ENCODE measurements at regions not wholly inside any gene's neighbourhood (a gene's known extent, or its start where the extent isn't known, plus 50 kb on each side); places are given as distances from the start of the nearest gene placed in this dataset.

- TF ChIP-seq STAT1 (IDR thresholded peaks at IDR 0.05; ENCODE audit: unreplicated experiment) = no peak
- TF ChIP-seq ETS1 (IDR thresholded peaks at IDR 0.05) = no peak
- no peak for TF ChIP-seq ZNF331 (CRISPR knock-in tag; IDR thresholded peaks at IDR 0.05; ENCODE audit: low read depth)
- TF ChIP-seq CTCF (conservative IDR thresholded peaks at IDR 0.05; ENCODE audit: low read depth in 2 of 2) = no peak
- no peak for TF ChIP-seq EZH2phosphoT487 (IDR thresholded peaks at IDR 0.05; ENCODE audit: unreplicated experiment)
- TF ChIP-seq JUNB (IDR thresholded peaks at IDR 0.05; ENCODE audit: unreplicated experiment) = no peak
- no peak for TF ChIP-seq NANOG (IDR thresholded peaks at IDR 0.05; ENCODE audit: borderline replicate concordance)
Measured at GRCh38 chr1:5012249-5012648, 357.8 kb downstream of the AJAP1 start (continued).

- Histone ChIP-seq H3K9me2 (ENCODE audit: insufficient read depth) (no peaks in the 10 kb centered on the region), H3K27me3 (ENCODE audit: insufficient read depth) (no peaks in the 10 kb centered on the region), H3F3A (replicated peaks; ENCODE audit: low read depth) (no peaks in the 10 kb centered on the region), H2AFZ (no peak overlapping the region), H3K4me2 (no peak overlapping the region), H3K36me3 (ENCODE audit: insufficient read depth) (peaks cover 6% of the 10 kb centered on the region), H3K27ac (ENCODE audit: low read depth) (no peak overlapping the region), H3K4me3 (no peak overlapping the region), H4K20me1 (replicated peaks; ENCODE audit: insufficient read depth) (no peaks in the 10 kb centered on the region), H3K4me1 (ENCODE audit: insufficient read depth) (no peaks in the 10 kb centered on the region), H3K79me2 (replicated peaks; ENCODE audit: insufficient read depth) (no peaks in the 10 kb centered on the region)
- no peak for DNase-seq (ENCODE audit: low spot score)
- Mint-ChIP-seq H3K4me3 (no peak overlapping the region), H3K27me3 (ENCODE audit: insufficient read depth, low read depth, poor library complexity) (peaks cover 1% of the 10 kb centered on the region), H3K4me1 (no peaks in the 10 kb centered on the region), H3K36me3 (ENCODE audit: low read depth) (no peaks in the 10 kb centered on the region), H3K27ac (no peak overlapping the region), H3K9me3 (peaks cover 4% of the 10 kb centered on the region; the same call in 2 of the 3 replicates)
- ATAC-seq = no peak
- TF ChIP-seq, protein P1, sequence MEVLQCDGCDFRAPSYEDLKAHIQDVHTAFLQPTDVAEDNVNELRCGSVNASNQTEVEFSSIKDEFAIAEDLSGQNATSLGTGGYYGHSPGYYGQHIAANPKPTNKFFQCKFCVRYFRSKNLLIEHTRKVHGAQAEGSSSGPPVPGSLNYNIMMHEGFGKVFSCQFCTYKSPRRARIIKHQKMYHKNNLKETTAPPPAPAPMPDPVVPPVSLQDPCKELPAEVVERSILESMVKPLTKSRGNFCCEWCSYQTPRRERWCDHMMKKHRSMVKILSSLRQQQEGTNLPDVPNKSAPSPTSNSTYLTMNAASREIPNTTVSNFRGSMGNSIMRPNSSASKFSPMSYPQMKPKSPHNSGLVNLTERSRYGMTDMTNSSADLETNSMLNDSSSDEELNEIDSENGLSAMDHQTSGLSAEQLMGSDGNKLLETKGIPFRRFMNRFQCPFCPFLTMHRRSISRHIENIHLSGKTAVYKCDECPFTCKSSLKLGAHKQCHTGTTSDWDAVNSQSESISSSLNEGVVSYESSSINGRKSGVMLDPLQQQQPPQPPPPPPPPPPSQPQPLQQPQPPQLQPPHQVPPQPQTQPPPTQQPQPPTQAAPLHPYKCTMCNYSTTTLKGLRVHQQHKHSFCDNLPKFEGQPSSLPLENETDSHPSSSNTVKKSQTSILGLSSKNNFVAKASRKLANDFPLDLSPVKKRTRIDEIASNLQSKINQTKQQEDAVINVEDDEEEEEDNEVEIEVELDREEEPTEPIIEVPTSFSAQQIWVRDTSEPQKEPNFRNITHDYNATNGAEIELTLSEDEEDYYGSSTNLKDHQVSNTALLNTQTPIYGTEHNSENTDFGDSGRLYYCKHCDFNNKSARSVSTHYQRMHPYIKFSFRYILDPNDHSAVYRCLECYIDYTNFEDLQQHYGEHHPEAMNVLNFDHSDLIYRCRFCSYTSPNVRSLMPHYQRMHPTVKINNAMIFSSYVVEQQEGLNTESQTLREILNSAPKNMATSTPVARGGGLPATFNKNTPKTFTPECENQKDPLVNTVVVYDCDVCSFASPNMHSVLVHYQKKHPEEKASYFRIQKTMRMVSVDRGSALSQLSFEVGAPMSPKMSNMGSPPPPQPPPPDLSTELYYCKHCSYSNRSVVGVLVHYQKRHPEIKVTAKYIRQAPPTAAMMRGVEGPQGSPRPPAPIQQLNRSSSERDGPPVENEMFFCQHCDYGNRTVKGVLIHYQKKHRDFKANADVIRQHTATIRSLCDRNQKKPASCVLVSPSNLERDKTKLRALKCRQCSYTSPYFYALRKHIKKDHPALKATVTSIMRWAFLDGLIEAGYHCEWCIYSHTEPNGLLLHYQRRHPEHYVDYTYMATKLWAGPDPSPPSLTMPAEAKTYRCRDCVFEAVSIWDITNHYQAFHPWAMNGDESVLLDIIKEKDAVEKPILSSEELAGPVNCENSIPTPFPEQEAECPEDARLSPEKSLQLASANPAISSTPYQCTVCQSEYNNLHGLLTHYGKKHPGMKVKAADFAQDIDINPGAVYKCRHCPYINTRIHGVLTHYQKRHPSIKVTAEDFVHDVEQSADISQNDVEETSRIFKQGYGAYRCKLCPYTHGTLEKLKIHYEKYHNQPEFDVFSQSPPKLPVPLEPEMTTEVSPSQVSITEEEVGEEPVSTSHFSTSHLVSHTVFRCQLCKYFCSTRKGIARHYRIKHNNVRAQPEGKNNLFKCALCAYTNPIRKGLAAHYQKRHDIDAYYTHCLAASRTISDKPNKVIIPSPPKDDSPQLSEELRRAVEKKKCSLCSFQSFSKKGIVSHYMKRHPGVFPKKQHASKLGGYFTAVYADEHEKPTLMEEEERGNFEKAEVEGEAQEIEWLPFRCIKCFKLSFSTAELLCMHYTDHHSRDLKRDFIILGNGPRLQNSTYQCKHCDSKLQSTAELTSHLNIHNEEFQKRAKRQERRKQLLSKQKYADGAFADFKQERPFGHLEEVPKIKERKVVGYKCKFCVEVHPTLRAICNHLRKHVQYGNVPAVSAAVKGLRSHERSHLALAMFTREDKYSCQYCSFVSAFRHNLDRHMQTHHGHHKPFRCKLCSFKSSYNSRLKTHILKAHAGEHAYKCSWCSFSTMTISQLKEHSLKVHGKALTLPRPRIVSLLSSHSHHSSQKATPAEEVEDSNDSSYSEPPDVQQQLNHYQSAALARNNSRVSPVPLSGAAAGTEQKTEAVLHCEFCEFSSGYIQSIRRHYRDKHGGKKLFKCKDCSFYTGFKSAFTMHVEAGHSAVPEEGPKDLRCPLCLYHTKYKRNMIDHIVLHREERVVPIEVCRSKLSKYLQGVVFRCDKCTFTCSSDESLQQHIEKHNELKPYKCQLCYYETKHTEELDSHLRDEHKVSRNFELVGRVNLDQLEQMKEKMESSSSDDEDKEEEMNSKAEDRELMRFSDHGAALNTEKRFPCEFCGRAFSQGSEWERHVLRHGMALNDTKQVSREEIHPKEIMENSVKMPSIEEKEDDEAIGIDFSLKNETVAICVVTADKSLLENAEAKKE (CRISPR knock-in tag; IDR thresholded peaks at IDR 0.05) = no peak
- TF ChIP-seq ZNF331 (CRISPR knock-in tag; IDR thresholded peaks at IDR 0.05; ENCODE audit: low read depth) (no peak), EZH2phosphoT487 (IDR thresholded peaks at IDR 0.05; ENCODE audit: unreplicated experiment) (no peak), NANOG (IDR thresholded peaks at IDR 0.05; ENCODE audit: borderline replicate concordance) (no peak), POLR2AphosphoS5 (IDR thresholded peaks at IDR 0.05; ENCODE audit: low read depth) (no peak), STAT1 (IDR thresholded peaks at IDR 0.05; ENCODE audit: unreplicated experiment) (no peak), CREB1 (CRISPR knock-in tag; IDR thresholded peaks at IDR 0.05; ENCODE audit: low read depth) (no peak), ZNF114 (CRISPR knock-in tag; IDR thresholded peaks at IDR 0.05) (no peak), CTCF (conservative IDR thresholded peaks at IDR 0.05; ENCODE audit: low read depth in 2 of 2) (no peak), EZH2 (IDR thresholded peaks at IDR 0.05; ENCODE audit: low read depth, unreplicated experiment) (no peak)
Measured at GRCh38 chr1:5010656-5011055, 356.2 kb downstream of the AJAP1 start.
